RPMI7951 (cell line): ENCODE measurements at regions not wholly inside any gene's neighbourhood (a gene's known extent, or its start where the extent isn't known, plus 50 kb on each side); places are given as distances from the start of the nearest gene placed in this dataset.

Source experiments
- DNase-seq: peaks from one replicate; pipeline ENCODE4 v3.0.0-alpha.2; 2012; ENCODE audit warnings: low read depth

- no peak for DNase-seq
Observed at GRCh38 chr2:19300961-19301360, 57.5 kb downstream of the OSR1 start.

GRCh38 chr2:19299522-19299921 lies 58.9 kb downstream of the OSR1 start:
- no peak for DNase-seq

- no peak for DNase-seq
Observed at GRCh38 chr2:19299032-19299431, 59.4 kb downstream of the OSR1 start.

GRCh38 chr2:19297716-19298115 lies 60.7 kb downstream of the OSR1 start:
- DNase-seq: no peak

- no peak for DNase-seq
Observed at GRCh38 chr2:19295998-19296502, 62.4 kb downstream of the OSR1 start.

GRCh38 chr2:19292007-19292406 lies 66.4 kb downstream of the OSR1 start:
- DNase-seq: peak; percentile 24

- no peak for DNase-seq
Observed at GRCh38 chr2:19288291-19288690, 70.1 kb downstream of the OSR1 start.

GRCh38 chr2:19287324-19287723 lies 71.1 kb downstream of the OSR1 start:
- peak; percentile 54 for DNase-seq

GRCh38 chr2:19282305-19282704 lies 76.1 kb downstream of the OSR1 start:
- no peak for DNase-seq

- DNase-seq: no peak
Observed at GRCh38 chr2:19274439-19274838, 84.0 kb downstream of the OSR1 start.

- no peak for DNase-seq
Observed at GRCh38 chr2:19272941-19273470, 85.4 kb downstream of the OSR1 start.

GRCh38 chr2:19272039-19272438 lies 86.4 kb downstream of the OSR1 start:
- no peak for DNase-seq

- DNase-seq: no peak
Observed at GRCh38 chr2:19264852-19265251, 93.6 kb downstream of the OSR1 start.

- no peak for DNase-seq
Observed at GRCh38 chr2:19262150-19262549, 96.3 kb downstream of the OSR1 start.

GRCh38 chr2:19261061-19261460 lies 97.4 kb downstream of the OSR1 start:
- no peak for DNase-seq

- peak; percentile 95 for DNase-seq
Observed at GRCh38 chr2:19256121-19256601, 102.3 kb downstream of the OSR1 start.

GRCh38 chr2:19255481-19255880 lies 102.9 kb downstream of the OSR1 start:
- DNase-seq: peak; percentile 21

GRCh38 chr2:19251554-19251953 lies 106.9 kb downstream of the OSR1 start:
- no peak for DNase-seq

GRCh38 chr2:19250906-19251305 lies 107.5 kb downstream of the OSR1 start:
- DNase-seq: no peak

GRCh38 chr2:19247186-19247585 lies 111.2 kb downstream of the OSR1 start:
- DNase-seq: no peak

GRCh38 chr2:19246496-19246895 lies 111.9 kb downstream of the OSR1 start:
- no peak for DNase-seq

- peak; percentile 19 for DNase-seq
Observed at GRCh38 chr2:19244460-19245363, 113.7 kb downstream of the OSR1 start.

GRCh38 chr2:19238440-19239060 lies 119.9 kb downstream of the OSR1 start:
- DNase-seq: no peak
